ENCODE measurements at regions not wholly inside any gene's neighbourhood (a gene's known extent, or its start where the extent isn't known, plus 50 kb on each side); places are given as distances from the start of the nearest gene placed in this dataset.

DNA sequence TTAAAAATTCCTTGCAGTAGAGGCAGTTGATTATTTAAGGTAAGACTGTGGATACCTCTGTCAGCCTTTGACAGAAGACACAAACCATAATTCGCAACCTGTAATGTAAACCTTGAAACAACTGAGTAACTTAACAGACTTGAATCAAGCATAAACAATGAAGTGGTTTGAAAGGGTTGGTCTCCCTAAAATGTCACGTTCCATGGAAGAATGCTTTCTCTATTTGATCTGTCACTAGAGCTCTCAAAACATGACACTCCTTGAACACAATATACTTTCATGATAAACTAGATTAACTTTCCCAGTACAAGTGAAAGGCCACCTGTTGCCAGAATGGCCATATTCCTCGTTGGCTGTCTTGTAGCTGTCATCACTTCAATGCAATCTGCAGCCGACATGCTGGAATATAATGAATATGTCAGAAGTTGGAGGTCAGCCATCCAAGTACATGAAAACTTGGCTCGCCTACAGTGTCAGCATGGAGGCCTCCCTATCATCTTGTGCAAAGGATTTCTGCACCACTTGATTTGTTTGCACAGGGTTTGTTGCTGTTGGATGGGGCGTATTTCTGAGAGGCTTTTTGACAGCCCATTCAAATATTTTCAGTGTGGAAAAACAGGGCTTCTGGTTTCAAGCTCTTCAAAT, 228.0 kb downstream of the TLE4 start:
- TF ChIP-seq, protein P1, sequence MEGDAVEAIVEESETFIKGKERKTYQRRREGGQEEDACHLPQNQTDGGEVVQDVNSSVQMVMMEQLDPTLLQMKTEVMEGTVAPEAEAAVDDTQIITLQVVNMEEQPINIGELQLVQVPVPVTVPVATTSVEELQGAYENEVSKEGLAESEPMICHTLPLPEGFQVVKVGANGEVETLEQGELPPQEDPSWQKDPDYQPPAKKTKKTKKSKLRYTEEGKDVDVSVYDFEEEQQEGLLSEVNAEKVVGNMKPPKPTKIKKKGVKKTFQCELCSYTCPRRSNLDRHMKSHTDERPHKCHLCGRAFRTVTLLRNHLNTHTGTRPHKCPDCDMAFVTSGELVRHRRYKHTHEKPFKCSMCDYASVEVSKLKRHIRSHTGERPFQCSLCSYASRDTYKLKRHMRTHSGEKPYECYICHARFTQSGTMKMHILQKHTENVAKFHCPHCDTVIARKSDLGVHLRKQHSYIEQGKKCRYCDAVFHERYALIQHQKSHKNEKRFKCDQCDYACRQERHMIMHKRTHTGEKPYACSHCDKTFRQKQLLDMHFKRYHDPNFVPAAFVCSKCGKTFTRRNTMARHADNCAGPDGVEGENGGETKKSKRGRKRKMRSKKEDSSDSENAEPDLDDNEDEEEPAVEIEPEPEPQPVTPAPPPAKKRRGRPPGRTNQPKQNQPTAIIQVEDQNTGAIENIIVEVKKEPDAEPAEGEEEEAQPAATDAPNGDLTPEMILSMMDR (IDR thresholded peaks at IDR 0.05) = no peak
- TF ChIP-seq POLR2A (IDR thresholded peaks at IDR 0.05) = no peak
- TF ChIP-seq POLR2AphosphoS5 (IDR thresholded peaks at IDR 0.05) = no peak

All from sigmoid colon (tissue), 4 donors.